Thyroid gland (tissue), 4 donors: ENCODE measurements at regions not wholly inside any gene's neighbourhood (a gene's known extent, or its start where the extent isn't known, plus 50 kb on each side); places are given as distances from the start of the nearest gene placed in this dataset.

Experiments used
- CTCF ChIP-seq, 6 experiments: fragments of 200-600 bp in 3 of 6; fragments of 450-650 bp in 3 of 6; sonication (generic) in 3 of 6; IDR thresholded peaks; one replicate each; pipeline ENCODE4 v1.5.1; 2016 to 2019; ENCODE audit warnings: antibody characterized with exemption in 6 of 6, mild to moderate bottlenecking in 2 of 6, inconsistent platforms in 1 of 6, moderate library complexity in 1 of 6
- POLR2A ChIP-seq, 2 donors: fragments of 450-650 bp; IDR thresholded peaks; one replicate each; pipeline ENCODE4 v1.6.1; 2017; ENCODE audit warnings: antibody characterized with exemption in 2 of 2, mild to moderate bottlenecking in 2 of 2, moderate library complexity in 1 of 2

GRCh38 chr6:6962699-6963098 is 145.1 kb upstream of the RREB1 start:
- no peak for TF ChIP-seq CTCF (IDR thresholded peaks at IDR 0.05)
- TF ChIP-seq POLR2A (IDR thresholded peaks at IDR 0.05), result no peak
